CD4-positive, alpha-beta T cell treated with Interleukin-15 for 1 hour (primary cell): ENCODE measurements at regions not wholly inside any gene's neighbourhood (a gene's known extent, or its start where the extent isn't known, plus 50 kb on each side); places are given as distances from the start of the nearest gene placed in this dataset.

ENCODE experiments used
- DNase-seq: peaks from one replicate; pipeline ENCODE4 v3.0.0-alpha.2; 2020

GRCh38 chr1:187237542-187237941 is 408.8 kb downstream of the PLA2G4A start:
- no peak for DNase-seq

- DNase-seq, result no peak
Observed at GRCh38 chr1:187241971-187242370, 413.2 kb downstream of the PLA2G4A start.

- no peak for DNase-seq
Observed at GRCh38 chr1:187244623-187245022, 415.9 kb downstream of the PLA2G4A start.

GRCh38 chr1:187245201-187245600 is 416.5 kb downstream of the PLA2G4A start:
- DNase-seq, result no peak

- no peak for DNase-seq
Observed at GRCh38 chr1:187249196-187249595, 420.4 kb downstream of the PLA2G4A start.

- DNase-seq, result no peak
Observed at GRCh38 chr1:187252923-187253322, 424.2 kb downstream of the PLA2G4A start.

- no peak for DNase-seq
Observed at GRCh38 chr1:187257476-187257875, 428.7 kb downstream of the PLA2G4A start.

GRCh38 chr1:187261637-187262036 is 432.9 kb downstream of the PLA2G4A start:
- no peak for DNase-seq

GRCh38 chr1:187262731-187263130 is 434.0 kb downstream of the PLA2G4A start:
- no peak for DNase-seq

GRCh38 chr1:187264995-187265602 is 436.4 kb downstream of the PLA2G4A start:
- no peak for DNase-seq

GRCh38 chr1:187266051-187266450 is 437.3 kb downstream of the PLA2G4A start:
- no peak for DNase-seq

GRCh38 chr1:187267827-187268226 is 439.1 kb downstream of the PLA2G4A start:
- no peak for DNase-seq

- no peak for DNase-seq
Observed at GRCh38 chr1:187270256-187270655, 441.5 kb downstream of the PLA2G4A start.

GRCh38 chr1:187275346-187275745 is 446.6 kb downstream of the PLA2G4A start:
- DNase-seq, result no peak

- no peak for DNase-seq
Observed at GRCh38 chr1:187275985-187276575, 447.3 kb downstream of the PLA2G4A start.

- DNase-seq, result no peak
Observed at GRCh38 chr1:187276677-187277076, 447.9 kb downstream of the PLA2G4A start.

- no peak for DNase-seq
Observed at GRCh38 chr1:187280031-187280430, 451.3 kb downstream of the PLA2G4A start.

GRCh38 chr1:187281085-187281484 is 452.3 kb downstream of the PLA2G4A start:
- no peak for DNase-seq

GRCh38 chr1:187283984-187284383 is 455.2 kb downstream of the PLA2G4A start:
- DNase-seq, result no peak

- no peak for DNase-seq
Observed at GRCh38 chr1:187294421-187295201, 465.9 kb downstream of the PLA2G4A start.

GRCh38 chr1:187300081-187300480 is 471.3 kb downstream of the PLA2G4A start:
- no peak for DNase-seq

- no peak for DNase-seq
Observed at GRCh38 chr1:187306710-187307415, 478.1 kb downstream of the PLA2G4A start.

GRCh38 chr1:187310038-187310631 is 481.4 kb downstream of the PLA2G4A start:
- no peak for DNase-seq
